ENCODE measurements at regions not wholly inside any gene's neighbourhood (a gene's known extent, or its start where the extent isn't known, plus 50 kb on each side); places are given as distances from the start of the nearest gene placed in this dataset.

- DNase-seq (ENCODE audit: low read depth): no peak
- no peak for TF ChIP-seq MAX (IDR thresholded peaks at IDR 0.05; ENCODE audit: low read depth, low read length)
- TF ChIP-seq POLR2A (IDR thresholded peaks at IDR 0.05; ENCODE audit: extremely low read depth, insufficient read length): no peak
- TF ChIP-seq CTCF (IDR thresholded peaks at IDR 0.05; ENCODE audit: low read depth, low read length): no peak
- TF ChIP-seq MYC (IDR thresholded peaks at IDR 0.05; ENCODE audit: low read depth, low read length): no peak
- no peak overlapping the region for H3K4me3 ChIP-seq (ENCODE audit: low read depth, low read length)
Measured at GRCh38 chr11:70844387-70844786, 408.0 kb downstream of the SHANK2 start.

- H3K4me3 ChIP-seq (ENCODE audit: low read depth, low read length): no peak overlapping the region
- TF ChIP-seq POLR2A (IDR thresholded peaks at IDR 0.05; ENCODE audit: extremely low read depth, insufficient read length) (no peak), MYC (IDR thresholded peaks at IDR 0.05; ENCODE audit: low read depth, low read length) (no peak), MAX (IDR thresholded peaks at IDR 0.05; ENCODE audit: low read depth, low read length) (no peak), CTCF (IDR thresholded peaks at IDR 0.05; ENCODE audit: low read depth, low read length) (no peak)
- no peak for DNase-seq (ENCODE audit: low read depth)
Measured at GRCh38 chr11:70845591-70846041, 406.8 kb downstream of the SHANK2 start.

GRCh38 chr11:70846781-70847655, 405.4 kb downstream of the SHANK2 start:
- TF ChIP-seq CTCF (IDR thresholded peaks at IDR 0.05; ENCODE audit: low read depth, low read length): no peak
- TF ChIP-seq POLR2A (IDR thresholded peaks at IDR 0.05; ENCODE audit: extremely low read depth, insufficient read length): no peak
- TF ChIP-seq MYC (IDR thresholded peaks at IDR 0.05; ENCODE audit: low read depth, low read length): no peak
- no peak for TF ChIP-seq MAX (IDR thresholded peaks at IDR 0.05; ENCODE audit: low read depth, low read length)
- H3K4me3 ChIP-seq (ENCODE audit: low read depth, low read length): no peak overlapping the region
- no peak for DNase-seq (ENCODE audit: low read depth)

GRCh38 chr11:70848243-70848750, 404.1 kb downstream of the SHANK2 start:
- no peak for DNase-seq (ENCODE audit: low read depth)
- TF ChIP-seq MYC (IDR thresholded peaks at IDR 0.05; ENCODE audit: low read depth, low read length) (no peak), CTCF (IDR thresholded peaks at IDR 0.05; ENCODE audit: low read depth, low read length) (no peak), POLR2A (IDR thresholded peaks at IDR 0.05; ENCODE audit: extremely low read depth, insufficient read length) (no peak), MAX (IDR thresholded peaks at IDR 0.05; ENCODE audit: low read depth, low read length) (no peak)
- no peak overlapping the region for H3K4me3 ChIP-seq (ENCODE audit: low read depth, low read length)

GRCh38 chr11:70849031-70849430, 403.3 kb downstream of the SHANK2 start:
- TF ChIP-seq CTCF (IDR thresholded peaks at IDR 0.05; ENCODE audit: low read depth, low read length) (no peak), MYC (IDR thresholded peaks at IDR 0.05; ENCODE audit: low read depth, low read length) (no peak), MAX (IDR thresholded peaks at IDR 0.05; ENCODE audit: low read depth, low read length) (no peak), POLR2A (IDR thresholded peaks at IDR 0.05; ENCODE audit: extremely low read depth, insufficient read length) (no peak)
- no peak overlapping the region for H3K4me3 ChIP-seq (ENCODE audit: low read depth, low read length)
- DNase-seq (ENCODE audit: low read depth): no peak

All from NB4 (cell line).